OCI-LY7 (cell line): ENCODE measurements at regions not wholly inside any gene's neighbourhood (a gene's known extent, or its start where the extent isn't known, plus 50 kb on each side); places are given as distances from the start of the nearest gene placed in this dataset.

Experiments used
- CTCF ChIP-seq: fragments of 200-600 bp; sonication (generic); conservative IDR thresholded peaks from 2 replicates; pipeline ENCODE4 v1.5.1; 2014; ENCODE audit warnings: mild to moderate bottlenecking, antibody characterized with exemption, low read length, moderate library complexity, mixed read lengths
- EZH2phosphoT487 ChIP-seq: fragments of 200-600 bp; sonication (generic); IDR thresholded peaks from 2 replicates; pipeline ENCODE4 v1.6.1; 2018; ENCODE audit warnings: low read depth, borderline replicate concordance, mild to moderate bottlenecking, mixed run types, antibody characterized with exemption, low read length, moderate library complexity, mixed read lengths

- TF ChIP-seq CTCF = no peak
- no peak for TF ChIP-seq EZH2phosphoT487
These were observed 109.6 kb upstream of the ALKAL2 start for GRCh38 chr2:397521-397920.
